VCaP (cell line): ENCODE measurements at regions not wholly inside any gene's neighbourhood (a gene's known extent, or its start where the extent isn't known, plus 50 kb on each side); places are given as distances from the start of the nearest gene placed in this dataset.
"Not testable (repeated sequence)": the region's sequence is repeated elsewhere in the genome, so short reads cannot be mapped to it uniquely, and the experiment has no call there.

Source experiments
- H3K27ac ChIP-seq: fragments of 450-650 bp; 2 replicates; pipeline ENCODE4 v1.5.1; 2017
- TF ChIP-seq, protein P1 (sequence below): fragments of 450-650 bp; conservative IDR thresholded peaks from 2 replicates; pipeline ENCODE4 v1.5.1; 2017; ENCODE audit warnings: mild to moderate bottlenecking, moderate library complexity

DNA sequence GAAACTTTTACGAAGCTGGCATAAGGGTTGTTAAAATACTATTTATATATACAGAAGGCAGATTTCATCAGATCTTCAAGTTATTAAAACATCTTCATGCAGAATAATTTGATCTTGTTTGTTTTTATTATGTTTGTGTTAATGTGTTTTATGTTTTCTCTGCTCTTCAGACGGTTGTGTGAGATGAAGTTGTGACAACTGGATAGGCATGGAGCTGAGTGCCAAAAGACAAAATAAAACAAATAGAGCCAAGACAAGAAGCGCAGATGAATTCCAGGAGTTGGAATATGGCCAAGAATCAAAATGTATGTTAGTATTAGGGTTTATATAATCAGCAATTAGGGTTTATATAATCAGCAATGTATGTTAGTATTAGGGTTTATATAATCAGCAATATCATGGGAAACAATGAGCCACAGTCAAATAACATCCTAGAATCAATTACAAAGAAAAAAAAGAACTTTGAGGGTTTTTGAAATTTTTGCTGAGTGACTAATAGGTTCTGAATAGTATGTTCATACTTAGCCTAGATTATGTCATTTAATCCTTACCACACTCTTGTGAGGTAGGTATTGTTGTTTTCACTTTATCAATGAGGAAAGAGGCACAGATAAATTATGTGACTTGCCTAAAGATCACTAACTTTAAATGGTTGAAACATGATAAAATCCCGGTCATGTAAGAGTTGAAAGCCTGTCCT lies 488.0 kb upstream of the STEAP1 start:
- no peak overlapping the region for H3K27ac ChIP-seq
- TF ChIP-seq, protein P1, sequence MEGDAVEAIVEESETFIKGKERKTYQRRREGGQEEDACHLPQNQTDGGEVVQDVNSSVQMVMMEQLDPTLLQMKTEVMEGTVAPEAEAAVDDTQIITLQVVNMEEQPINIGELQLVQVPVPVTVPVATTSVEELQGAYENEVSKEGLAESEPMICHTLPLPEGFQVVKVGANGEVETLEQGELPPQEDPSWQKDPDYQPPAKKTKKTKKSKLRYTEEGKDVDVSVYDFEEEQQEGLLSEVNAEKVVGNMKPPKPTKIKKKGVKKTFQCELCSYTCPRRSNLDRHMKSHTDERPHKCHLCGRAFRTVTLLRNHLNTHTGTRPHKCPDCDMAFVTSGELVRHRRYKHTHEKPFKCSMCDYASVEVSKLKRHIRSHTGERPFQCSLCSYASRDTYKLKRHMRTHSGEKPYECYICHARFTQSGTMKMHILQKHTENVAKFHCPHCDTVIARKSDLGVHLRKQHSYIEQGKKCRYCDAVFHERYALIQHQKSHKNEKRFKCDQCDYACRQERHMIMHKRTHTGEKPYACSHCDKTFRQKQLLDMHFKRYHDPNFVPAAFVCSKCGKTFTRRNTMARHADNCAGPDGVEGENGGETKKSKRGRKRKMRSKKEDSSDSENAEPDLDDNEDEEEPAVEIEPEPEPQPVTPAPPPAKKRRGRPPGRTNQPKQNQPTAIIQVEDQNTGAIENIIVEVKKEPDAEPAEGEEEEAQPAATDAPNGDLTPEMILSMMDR: no peak

DNA sequence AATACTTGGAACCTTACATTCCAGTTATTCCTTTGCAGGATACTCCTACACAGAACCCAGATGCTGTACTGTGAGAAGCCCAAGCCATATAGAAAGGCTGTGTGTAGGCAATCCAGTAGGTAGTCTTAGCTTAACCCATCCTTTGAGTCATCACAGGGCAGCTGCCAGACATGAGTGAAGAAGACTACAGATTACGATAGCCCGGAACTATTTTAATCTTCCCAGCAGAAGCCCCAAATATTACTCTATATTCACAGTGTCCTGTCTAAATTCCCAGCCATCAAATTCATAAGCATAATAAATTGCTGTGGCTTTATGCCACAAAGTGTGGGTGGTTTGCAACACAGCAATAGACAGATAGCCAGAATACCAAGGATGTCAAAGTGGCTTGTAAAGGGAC lies 474.1 kb upstream of the STEAP1 start:
- peak overlapping the region; percentile 69; the same call in 1 of the 2 replicates for H3K27ac ChIP-seq
- TF ChIP-seq, protein P1: no peak

DNA sequence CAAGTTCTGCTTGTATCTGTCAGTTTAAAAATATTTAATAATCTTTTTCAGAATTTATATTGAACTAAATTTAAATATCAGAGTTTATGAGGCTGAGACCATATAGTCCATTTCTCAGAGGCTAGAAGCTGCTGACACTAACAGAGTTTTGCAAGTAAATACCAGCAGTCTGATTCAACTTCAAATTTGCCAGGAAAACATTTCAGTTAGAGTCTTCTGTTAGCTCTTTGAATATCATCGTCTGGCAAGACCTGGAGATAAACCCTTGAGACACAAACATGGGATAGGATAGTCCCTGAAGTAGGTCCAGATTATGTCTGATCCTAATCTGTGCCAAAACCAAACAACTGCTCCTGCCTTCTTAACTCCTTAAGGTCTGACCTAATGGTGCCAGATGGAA lies 472.8 kb upstream of the STEAP1 start:
- peak overlapping the region; percentile 69 for H3K27ac ChIP-seq
- TF ChIP-seq, protein P1: no peak

DNA sequence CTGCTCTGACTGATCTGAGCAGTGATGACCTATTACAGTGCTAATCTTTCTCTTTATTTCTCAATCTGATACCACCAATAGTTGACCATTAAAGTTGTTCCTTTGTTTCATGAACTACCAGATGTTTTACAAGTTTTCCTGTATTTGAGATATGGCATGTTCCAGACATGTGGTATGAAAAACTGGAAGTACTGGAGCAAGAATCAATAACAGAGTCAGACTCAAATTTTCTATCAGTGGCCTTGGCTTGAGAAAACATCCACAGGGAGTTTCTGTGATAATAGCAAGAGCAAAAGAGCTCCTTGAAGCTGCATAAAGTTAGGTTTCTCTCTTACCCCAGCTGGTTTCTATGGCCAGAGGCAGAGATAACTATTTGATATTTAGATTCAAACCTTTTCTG lies 469.0 kb upstream of the STEAP1 start:
- peak overlapping the region; percentile 52 for H3K27ac ChIP-seq
- TF ChIP-seq, protein P1: no peak

DNA sequence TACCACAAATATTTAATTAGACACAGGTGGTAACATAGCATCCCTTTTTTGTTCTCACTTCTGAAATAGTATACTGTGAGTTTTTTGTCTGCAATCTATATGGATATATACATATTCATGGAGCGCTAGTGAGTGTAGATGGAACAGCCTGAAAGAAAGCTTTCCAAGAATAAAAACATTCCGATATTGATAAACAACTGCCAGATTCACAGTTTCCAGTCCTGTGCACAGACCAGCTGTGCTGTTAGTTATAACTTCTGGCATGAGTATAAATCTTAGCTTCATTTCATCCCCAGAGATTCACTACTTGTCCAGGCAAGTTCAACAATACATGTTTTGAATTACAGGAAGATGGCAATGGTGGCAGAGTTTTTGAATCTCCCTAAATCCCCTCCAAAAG lies 467.1 kb upstream of the STEAP1 start:
- TF ChIP-seq, protein P1: no peak

DNA sequence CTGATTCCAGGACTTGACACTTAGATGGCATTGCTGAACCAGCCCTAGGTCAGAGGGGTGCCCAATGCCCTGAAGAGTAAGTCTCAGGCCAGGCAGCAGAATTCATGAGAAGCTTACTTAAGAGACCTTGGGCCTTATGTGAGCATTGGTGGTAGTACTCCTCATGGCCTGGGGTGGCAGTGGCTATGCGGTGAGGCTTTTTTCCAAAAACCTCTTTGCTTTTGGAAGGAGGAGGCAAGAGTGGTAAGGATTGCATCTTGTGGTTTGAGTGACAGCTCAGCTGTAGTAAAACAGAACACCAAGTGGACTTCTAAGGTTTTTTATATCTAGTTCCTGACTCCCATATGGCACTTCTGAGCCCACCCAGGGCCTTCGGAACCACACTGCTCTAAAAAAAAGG lies 459.0 kb upstream of the STEAP1 start:
- TF ChIP-seq, protein P1: no peak

More for the DNA sequence above, 467.1 kb upstream of the STEAP1 start:
- peak overlapping the region; percentile 52 for H3K27ac ChIP-seq

DNA sequence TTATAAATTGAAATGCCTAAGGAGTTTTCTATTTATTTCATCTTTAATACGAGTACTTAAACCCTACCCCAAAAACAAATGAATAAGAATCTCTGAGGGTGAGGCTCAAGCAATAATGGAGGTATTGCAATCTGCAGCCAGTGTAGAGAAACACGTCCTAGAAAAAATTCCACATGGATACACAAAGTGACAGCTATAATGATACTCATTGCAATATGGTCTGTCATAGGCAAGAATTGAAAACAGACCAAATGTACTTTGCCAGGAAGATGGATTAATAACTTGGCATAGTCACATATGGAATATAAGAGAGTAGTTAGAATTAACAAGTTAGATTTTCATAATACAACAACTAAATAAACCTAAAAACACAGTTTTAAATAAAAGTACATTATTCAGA lies 440.1 kb upstream of the STEAP1 start:
- H3K27ac ChIP-seq: no peak overlapping the region
- TF ChIP-seq, protein P1: no peak

More for the DNA sequence above, 459.0 kb upstream of the STEAP1 start:
- no peak overlapping the region for H3K27ac ChIP-seq

DNA sequence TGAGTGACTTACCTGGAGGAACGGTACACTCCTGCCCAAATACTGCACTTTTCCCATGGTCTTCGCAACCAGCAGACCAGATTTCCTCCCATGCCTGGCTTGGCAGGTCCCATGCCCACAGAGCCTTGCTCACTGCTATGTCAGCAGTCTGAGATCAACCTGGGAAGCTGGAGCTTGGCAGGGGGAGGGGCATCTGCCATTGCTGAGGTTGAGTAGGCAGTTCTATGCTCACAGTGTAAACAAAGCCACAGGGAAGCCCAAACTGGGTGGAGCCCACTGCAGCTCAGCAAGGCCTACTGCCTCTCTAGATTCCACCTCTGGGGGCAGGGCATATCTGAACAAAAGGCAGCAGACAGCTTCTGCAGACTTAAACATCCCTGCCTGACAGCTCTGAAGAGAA lies 435.3 kb upstream of the STEAP1 start:
- not testable (repeated sequence) for H3K27ac ChIP-seq
